ENCODE measurements at regions not wholly inside any gene's neighbourhood (a gene's known extent, or its start where the extent isn't known, plus 50 kb on each side); places are given as distances from the start of the nearest gene placed in this dataset.

DNA sequence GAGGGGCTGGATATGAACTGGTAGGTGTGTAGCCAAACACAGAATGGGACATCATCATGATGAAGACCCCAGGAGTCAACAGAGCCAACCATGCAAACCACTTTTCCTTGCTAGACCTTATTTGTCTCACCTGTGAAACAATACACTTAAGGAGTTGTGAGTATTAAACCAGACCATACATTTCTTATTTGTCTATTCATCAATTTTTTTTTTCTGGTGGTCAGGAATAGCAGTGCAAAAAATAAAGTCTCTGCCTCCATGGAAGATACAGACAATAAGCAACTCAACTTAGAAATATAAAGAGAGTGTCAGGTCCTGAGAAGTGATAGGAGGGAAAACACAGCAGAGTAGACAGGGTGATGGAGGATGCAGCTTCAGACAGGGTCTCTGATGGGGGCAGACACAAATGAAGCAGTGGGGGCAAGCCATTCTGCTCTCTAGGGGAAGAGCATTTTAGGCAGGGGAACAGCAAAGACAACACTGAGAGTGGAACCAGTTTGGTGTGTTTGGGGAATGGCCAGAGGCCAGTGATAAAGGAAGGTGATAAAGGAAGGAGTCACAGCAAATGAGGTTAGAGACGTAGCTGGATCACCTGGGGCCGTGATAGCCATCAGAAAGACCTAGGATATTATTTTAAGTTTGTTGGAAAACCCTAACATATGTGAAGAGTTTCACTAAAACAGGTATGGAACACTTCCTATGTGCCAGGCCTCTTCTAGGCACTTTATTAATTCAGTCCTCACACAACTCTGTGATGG is 256.2 kb downstream of the MAN2A1 start:
- no peak for DNase-seq

DNA sequence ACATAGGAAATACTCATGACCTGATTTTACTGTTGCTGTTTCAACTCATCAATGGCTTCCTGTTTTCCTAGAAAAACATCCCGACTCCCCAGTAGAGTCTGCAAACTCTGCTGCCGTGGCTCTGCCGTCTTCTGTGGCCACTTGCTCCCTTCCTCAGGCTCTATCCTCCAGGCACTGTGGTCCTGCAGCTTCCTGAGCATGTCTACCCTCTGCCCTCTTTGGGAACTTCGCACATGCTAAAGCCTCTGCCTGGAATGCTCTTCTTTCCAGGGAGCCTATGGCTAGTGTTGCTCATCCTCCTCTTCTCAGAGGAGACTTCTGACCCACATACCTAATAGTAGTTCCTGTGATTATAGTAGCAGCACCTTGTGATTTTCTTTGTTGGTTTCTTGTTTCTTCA is 256.9 kb downstream of the MAN2A1 start:
- DNase-seq, result no peak

DNA sequence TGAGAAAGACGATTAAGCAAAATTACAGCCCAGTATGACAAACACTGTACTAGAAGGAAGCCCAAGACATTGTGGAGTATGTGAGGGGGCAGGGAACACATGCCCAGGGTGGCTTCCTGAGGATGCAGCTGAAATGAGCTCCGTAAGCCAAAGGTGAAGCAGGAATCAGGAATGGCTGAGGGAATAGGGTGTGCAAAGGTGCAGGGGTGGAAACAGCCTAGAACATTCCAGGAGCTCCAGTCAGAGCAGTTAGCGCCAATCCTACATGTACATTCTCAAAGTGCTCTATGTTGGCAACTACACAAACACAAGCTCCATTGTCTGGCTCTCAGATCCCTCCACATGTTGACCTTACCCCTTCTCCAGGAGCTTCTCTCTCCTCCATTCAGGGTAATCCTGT is 257.9 kb downstream of the MAN2A1 start:
- DNase-seq, result no peak

DNA sequence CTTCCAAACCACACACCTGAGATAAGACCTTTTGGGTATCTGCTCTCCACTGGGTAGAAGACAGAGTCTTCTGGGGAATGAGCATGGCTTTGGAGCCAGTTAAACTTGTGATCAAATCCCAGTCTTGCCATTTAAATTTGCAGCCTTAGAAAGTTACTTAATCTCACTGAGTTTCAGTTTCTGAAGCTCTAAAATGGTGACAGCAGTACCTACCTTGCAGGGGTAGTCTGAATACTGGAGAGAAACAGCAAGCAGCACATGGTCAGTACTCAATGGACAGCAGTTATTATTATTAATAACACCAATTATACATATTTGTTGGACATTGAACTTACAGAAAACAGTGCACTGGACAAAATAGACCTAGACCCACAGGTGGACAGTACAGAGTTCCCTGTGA is 260.9 kb downstream of the MAN2A1 start:
- no peak for DNase-seq

DNA sequence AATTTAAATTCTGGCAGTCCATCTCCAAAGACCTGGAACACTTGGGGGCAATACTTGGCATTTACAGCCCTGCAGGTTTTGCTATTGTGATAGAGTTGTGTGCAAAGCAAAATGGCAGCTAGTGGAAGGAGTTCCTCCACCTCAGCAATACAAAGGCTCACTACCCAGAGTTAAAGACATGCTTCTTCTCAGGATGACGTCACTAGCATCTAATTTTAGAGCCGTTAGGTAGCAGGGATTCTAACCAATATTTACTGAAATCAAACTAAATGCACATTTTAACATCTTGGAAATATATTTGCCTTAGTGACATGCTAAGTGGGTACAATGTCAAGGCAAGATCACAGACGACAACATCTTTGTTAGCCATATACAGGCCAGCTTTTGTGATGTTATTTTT is 261.6 kb downstream of the MAN2A1 start:
- DNase-seq, result no peak

DNA sequence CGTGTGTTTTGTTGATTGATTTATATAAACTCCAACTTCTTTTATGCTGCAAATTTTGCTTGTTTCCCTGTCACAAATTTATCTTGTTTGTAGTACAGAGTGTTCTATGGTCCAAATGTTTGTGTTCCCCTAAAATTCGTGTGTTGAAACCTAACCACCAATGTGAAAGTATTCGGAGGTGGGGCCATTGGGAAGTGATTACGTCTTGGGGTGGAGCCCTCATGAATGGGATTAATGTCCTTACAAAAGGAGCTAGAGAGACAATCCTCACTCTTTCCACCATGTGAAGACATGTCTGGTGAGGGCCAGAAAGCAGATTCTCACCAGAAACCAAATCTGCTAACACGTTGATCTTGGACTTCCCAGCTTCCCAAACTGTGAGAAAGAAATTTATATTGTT is 262.0 kb downstream of the MAN2A1 start:
- no peak for DNase-seq

DNA sequence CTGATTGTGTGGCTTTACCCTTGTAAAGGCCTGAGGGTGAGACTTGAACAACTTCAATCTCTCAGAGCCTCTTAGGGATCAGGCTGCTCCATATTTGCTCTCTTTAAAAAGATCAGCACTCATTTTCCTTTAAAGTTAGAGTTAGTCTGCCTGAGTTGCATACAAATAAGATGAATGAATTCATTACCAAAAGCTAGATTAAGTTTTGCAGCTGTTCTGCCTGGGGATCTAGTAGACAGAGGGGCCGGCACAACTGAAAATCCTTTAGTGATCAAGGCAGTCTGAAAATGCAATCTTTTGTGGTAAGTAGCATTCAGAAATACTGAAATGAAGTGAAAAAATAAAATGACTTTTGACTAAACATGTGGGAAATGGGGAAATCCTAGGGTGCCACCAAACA is 264.0 kb downstream of the MAN2A1 start:
- no peak for DNase-seq

DNA sequence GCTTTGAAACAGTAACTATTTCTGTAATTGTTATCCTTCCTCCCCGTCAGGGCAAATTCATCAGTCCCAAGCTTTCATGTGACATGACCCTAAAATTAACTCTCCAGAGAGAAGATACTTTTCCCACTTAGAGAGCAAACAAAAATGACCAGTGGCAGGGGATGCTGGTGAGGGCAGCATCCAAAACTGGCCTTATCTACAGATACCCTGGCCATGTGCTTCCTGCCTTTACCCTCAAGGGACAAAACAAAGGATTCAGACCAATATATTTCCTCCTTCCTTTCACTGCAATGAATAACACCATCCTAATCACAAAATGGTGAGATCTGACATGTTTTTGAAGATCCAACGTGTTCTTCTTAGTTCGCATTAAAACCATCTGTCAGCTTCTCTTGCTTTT is 267.2 kb downstream of the MAN2A1 start:
- DNase-seq, result no peak

DNA sequence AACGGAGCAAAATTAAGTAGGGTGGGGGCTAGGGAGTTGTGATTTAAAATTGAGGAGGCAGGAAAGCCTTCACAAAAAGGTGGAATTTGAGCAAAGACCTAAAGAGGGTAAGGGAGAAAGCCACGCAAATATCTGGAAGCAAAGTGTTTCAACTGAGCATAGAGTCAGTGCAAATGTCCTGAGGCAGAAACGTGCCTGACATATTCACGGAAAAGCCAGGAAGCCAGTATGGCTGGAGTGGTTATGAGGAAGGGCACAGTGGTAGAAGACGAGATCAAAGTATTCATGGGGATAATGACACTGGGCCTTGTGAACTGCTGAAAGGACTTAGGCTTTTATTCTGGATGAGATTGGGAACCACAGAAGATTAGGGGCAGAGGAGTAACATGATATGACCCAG is 268.4 kb downstream of the MAN2A1 start:
- DNase-seq, result no peak

DNA sequence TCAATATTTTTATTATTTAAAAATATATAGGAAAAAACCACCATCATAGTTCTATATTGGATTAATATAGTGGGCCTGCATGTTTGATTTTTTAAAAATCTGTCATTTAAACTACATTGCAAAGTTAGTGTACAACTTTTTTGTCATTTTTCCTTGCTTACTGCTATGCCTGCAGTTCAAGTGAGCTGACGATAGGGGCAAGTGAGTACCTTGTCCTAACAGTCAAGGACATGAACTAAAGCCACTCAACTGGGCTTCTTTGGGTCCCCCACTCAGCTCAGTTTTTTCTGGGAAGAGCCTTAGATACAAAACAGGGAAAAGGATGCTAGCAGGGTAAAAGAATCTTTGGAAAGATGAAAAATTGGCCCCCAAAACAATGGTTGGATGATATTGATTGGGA is 269.9 kb downstream of the MAN2A1 start:
- no peak for DNase-seq

DNA sequence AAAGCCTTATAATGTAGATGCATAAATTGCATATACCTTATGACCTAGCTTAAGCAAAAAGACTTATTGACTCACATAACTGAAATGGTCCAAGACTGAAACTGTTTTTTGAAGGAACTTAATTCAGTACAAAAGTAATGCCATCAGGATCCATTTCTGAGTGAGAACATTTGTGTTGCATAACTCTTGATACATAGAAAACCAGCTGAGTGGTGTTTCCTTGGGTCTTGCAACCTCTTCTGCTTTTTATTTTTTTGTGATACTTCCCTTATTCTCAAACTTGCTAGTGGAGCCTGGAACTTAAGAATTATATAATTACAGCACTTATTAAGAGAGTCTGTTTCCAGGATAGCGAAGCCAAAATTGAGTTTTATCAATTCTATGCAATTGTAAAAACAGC is 272.0 kb downstream of the MAN2A1 start:
- no peak for DNase-seq

DNA sequence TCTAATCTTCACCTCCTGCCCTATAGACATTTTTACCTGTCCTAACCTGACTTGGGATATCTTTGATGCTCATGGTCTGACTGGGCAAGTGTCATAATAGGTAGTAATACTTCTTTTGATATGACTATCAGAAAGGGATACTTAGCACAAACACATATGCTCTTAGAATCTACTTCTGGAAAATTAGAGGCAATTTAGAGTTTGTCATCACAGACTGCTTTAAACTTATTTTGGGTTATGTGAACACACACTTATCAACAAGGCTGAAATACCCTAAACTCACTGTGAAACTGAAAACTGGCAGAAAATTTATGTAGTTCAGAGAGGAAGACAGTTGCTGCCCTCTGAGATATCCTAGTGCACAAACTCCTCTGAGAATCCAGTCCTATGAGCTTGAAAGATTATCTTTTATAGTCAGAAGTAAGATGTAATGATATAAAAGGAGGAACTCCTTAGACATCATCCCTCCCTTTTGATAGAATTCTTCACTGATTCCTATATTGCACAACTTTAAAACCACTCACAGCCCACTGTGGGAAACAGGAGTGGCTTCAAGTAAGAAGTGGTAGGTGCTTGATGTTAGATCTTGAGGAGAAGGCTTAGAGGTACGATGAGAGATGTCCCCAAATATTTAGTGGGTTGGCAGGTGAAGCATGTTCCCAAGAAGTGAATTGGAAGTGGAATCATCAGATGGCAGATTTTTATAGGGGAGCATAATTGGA is 273.3 kb downstream of the MAN2A1 start:
- DNase-seq, result no peak

DNA sequence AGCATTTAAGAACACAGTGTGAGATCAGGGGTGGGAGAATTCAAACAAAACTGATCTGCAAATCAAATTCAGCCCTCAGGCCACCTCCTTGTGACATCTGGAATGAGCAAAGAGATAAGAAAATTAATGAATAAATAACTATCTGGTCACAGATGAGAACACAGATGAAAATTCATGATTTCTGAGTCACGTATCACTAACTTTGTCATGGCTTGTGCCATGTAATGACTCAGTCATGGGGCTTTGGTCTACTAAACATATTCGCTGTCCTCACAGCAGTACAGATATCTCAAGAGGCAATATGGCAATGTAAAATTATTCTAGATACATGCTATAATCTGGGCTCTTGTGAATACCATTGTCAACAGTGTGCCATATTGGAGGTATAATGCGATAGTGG is 274.4 kb downstream of the MAN2A1 start:
- no peak for DNase-seq

DNA sequence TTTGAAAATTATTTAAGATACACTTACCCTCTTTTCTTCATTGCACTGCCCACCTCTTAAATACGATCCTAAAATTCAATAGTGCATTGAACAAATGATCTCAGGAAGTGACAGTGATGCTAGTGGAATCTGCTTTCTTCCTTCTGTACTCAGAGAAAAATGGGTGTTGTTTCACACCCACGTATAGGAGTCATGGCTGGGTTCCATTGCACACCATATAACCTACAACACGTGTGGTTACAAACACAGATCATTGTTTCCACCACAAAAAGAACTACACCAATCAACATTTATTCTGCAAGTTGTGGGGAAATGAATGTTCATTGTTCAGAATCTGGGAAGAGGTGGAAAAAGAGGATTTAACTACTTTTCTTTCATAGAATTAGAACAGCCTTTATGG is 275.9 kb downstream of the MAN2A1 start:
- no peak for DNase-seq

DNA sequence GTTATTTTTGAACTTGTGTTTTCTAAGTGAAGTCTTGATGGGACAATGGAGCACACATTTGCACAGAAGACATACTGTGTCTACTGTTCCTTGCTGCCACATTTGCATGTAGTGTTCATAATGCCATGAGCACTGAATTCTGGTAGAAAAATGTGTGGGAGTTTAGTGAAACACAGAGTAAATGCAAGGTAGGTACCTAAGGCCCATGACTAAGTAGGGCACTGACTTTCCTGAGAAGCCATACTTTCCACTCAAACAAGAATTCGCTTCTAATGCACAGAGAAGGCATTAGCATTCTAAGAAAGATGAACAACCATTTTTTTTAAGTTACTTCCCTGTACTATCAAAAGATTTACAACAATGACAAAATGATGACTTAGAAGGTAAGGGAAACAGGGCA is 282.2 kb downstream of the MAN2A1 start:
- DNase-seq, result no peak

DNA sequence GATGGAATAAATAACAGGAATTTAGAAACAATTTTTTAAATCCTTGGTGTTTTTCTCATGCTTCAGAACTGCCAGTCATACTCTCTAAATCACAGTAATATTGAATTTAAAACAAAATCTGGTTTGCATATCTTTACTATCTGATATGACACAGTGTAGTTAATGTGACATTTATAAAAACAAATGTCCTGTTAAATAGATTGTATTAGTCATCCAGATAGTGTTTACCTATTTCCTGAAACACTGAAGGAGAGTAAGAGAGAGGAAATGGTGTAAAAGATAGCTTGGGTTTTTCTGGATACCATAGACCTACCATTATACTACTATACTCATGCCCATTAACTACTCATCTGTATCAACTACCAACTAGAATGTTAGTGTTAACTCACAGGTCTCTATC is 292.3 kb downstream of the MAN2A1 start:
- no peak for DNase-seq

DNA sequence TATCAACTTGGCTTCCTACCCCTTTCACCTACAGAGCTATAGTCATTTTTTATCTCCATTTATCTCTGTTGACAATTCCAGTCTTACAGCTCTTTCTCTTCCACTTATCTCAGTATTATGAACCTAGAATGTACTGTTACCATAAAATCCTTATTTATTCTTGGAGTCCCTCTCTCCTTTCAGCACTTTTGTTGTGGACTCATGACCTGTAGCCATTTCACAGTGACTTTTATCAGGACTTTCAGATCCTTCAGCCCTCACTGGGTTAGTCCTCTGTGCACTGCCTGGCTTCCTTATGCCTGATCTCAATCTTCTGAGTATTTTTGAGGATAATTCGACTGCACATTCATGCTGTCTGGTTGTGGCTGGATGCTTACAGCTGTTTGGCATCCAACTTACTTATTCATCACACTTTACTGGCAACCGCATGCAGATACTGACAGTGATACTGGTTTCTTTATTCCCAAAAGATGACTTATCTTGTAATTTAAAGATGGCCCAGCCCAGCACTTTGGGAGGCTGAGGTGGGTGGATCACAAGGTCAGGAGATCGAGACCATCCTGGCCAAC is 293.3 kb downstream of the MAN2A1 start:
- no peak for DNase-seq

DNA sequence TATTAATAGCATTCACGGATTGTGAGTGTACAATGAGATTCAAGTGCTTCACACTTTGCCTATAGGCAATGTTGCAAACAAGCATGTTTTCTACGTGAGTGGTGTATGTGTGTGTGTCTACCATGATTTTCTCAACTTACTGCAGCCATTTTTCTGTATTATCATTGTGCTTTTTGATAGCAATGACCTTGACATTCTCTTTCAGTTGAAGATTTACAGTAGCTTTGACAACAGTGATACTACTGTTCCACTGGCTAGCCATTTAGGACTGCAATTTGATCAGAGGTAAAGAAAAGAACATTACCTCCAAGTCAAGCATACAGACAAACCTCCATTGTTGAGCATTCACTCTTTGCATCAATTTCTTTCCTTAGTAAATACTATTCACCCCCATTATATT is 297.0 kb downstream of the MAN2A1 start:
- DNase-seq, result no peak

DNA sequence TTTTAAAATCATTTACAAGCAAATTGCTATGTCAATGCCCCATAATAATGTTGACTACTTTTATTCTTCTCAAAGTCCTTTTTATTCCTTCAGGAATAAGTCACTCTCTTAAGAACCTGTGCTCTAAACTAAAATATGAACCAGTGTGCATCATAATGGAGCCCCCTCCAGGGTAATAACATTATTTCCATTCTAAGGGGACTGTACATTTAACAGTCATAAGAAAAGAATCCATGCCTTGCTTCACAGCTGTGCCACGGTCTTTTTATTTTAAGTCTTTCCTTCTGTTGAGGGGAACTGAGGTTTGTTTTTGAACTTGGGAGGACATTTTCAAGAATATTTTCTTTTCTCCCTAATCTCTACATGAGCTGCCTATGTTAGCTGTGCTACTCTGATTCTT is 297.6 kb downstream of the MAN2A1 start:
- DNase-seq, result no peak

DNA sequence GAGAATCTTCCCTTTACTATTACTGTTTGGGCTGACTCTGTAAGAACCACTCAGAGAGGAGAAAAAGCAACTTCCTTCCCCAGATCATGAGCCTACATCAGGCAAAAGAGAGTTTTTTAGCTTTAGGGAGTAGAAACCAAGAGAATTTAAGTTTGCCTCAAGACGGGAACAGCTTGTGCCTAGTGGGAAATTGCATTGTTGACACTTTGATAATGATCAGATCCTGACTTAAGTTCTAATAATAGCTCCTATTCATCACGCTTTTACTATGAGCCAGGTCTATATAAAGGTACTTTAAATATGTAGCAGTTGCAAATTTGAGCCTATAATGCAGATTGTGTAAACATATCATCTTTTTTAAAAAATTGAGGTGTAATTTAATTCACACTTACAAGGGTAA is 298.2 kb downstream of the MAN2A1 start:
- no peak for DNase-seq

DNA sequence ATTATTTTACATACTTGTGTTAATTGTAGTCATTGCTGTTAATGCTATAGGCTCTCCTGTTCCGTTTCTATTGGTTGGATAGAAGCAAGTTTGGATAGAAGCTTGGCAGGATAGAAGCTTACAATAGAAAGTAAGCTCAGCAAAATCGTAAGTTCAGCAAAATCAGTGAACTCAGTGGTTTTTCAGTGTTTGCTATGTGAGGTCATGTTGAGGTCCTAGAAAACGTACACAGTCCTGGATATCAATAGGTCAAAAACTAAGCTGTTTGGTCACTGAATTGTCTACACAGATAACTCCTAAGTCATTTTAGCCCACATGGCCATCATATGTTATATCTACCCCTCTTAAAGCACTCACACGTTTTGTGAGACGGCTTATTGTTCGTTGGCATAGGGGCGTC is 299.4 kb downstream of the MAN2A1 start:
- DNase-seq, result no peak

DNA sequence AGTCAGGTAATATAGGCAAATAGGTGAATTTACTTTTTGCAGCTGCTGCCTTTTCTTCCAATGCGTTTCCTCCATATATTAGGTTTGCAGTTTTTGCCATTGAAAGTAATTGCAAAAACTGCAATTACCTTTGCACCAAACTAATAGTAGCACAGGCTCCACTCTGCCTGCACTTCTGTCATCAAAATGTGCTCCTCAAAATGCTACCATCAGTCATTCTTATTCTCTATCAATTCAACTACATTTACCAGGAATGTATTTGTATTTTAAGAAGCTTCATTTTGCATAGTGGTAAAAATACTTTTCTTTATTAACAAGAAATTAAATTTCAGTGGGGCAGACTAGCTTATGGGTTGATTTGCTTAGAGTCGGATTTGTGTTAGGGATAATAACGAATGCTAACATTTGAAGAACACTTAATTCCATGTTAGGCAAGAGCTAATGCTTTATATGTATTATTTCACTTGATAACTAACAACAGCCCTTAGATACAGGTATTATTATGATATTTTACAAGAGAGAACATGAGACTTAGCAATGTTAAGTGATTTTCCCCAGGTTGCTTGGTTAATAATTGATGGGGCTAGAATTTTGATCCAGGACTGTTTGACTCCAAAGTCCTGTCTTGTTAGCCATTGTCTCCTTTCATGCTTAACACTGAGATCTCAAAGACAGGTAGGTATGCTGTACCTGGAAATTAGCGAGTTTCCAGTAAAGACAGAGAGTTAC is 300.4 kb downstream of the MAN2A1 start:
- DNase-seq, result no peak

DNA sequence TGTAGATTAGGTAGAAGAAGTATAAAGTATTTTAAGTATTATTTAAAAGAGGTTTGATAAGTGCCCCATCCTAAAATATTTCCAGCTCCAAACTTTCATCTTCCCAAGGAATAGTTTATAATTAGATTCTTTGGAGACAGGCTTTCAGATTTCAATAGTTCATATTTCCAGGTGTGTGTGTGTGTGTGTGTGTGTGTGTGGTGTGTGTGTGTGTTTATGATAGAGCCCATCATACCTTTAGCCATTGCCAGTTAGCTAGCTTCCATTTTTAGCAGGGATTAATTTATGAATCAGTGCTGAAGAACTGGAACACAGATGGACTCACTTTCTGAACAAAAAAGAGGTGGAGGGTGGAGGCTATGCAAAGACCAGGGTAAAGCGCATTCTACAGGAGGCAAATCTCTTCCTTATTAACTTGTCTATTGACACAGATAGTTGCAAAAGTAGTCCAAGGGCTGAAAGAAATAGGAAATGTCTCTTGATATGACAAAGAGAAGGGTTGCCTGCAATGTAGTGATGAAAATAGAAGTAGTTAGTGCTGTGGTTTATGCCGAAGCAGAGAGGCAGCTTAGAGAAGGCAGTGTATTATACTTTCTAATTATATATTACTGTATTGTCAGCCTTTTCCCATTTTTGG is 301.1 kb downstream of the MAN2A1 start:
- DNase-seq, result no peak

Measured in activated T-cell treated with anti-CD3 and anti-CD28 coated beads, Interleukin-2, amount 50 U/mL, for 1 hour (primary cell).